K562 (cell line): ENCODE measurements at regions not wholly inside any gene's neighbourhood (a gene's known extent, or its start where the extent isn't known, plus 50 kb on each side); places are given as distances from the start of the nearest gene placed in this dataset.

ENCODE experiments used
- ATAC-seq: fragments of 200-7000 bp; cut with Tn5 transposase; 3 replicates; pipeline ENCODE4 v1.9.1; 2020; ENCODE audit warnings: moderate library complexity
- BruUV-seq: library from RNA; stranded (reverse); fragments of 400-500 nt; replicated peaks from 2 replicates; lab custom pipeline; 2021; lab: Mats Ljungman, UMichigan
- CTCF ChIA-PET: fragments of 300-600 bp; formaldehyde crosslinking; extraction: SDS; loops from one replicate; lab custom pipeline; 2021; ENCODE audit warnings: low intra/inter-chr PET ratio; lab: Yijun Ruan, JAX
- POLR2A ChIA-PET: fragments of 300-600, 350-650 bp; sonication (Branson Sonifier 250); formaldehyde crosslinking; extraction: SDS; loops from one replicate; lab custom pipeline; 2021; ENCODE audit warnings: antibody characterized with exemption, inconsistent platforms; lab: Yijun Ruan, JAX
- DNase-seq, 4 experiments: peaks; one replicate each; pipeline versions ENCODE4 v3.0.0 to v3.0.0-alpha.2; 2011 to 2018; ENCODE audit warnings: low spot score in 3 of 4, mixed read lengths in 3 of 4; ENCODE audit errors: extremely low read depth in 1 of 4
- FAIRE-seq: peaks from 2 replicates; lab custom pipeline; 2011; peaks lifted over from hg19 to GRCh38; lab: Jason Lieb, UNC
- H2AFZ ChIP-seq: 2 replicates; pipeline ENCODE4 v1.6.0; 2011; ENCODE audit warnings: low read depth, low read length, control low read depth, inconsistent platforms
- H3K27ac ChIP-seq: fragments of 200-600 bp; 3 replicates; pipeline ENCODE4 v1.8.0; 2011; ENCODE audit warnings: low read depth, mild to moderate bottlenecking, control low read depth, inconsistent platforms, low read length, moderate library complexity, mixed read lengths; ENCODE audit errors: extremely low read depth
- H3K27me3 ChIP-seq, 2 experiments: fragments of 300-600 bp in 1 of 2; 2 replicates in 1 of 2; 3 replicates in 1 of 2; pipeline versions ENCODE4 v1.6.0 to v1.8.0; 2011; ENCODE audit warnings: inconsistent platforms in 2 of 2, low read length in 2 of 2, mild to moderate bottlenecking in 1 of 2, mixed read lengths in 1 of 2, moderate library complexity in 1 of 2; ENCODE audit not compliant: control insufficient read depth in 2 of 2, insufficient read depth in 2 of 2
- H3K36me3 ChIP-seq: fragments of 300-600 bp; 3 replicates; pipeline ENCODE4 v1.8.0; 2011; ENCODE audit warnings: mild to moderate bottlenecking, low read length, inconsistent platforms; ENCODE audit not compliant: control insufficient read depth, insufficient read depth
- H3K4me1 ChIP-seq, 2 experiments: fragments of 200-600 bp in 1 of 2; replicated peaks in 1 of 2; 2 replicates in 1 of 2; 3 replicates in 1 of 2; pipeline versions ENCODE4 v1.5.1 to v1.8.0; 2011; ENCODE audit warnings: inconsistent platforms in 2 of 2, low read length in 2 of 2, mild to moderate bottlenecking in 1 of 2, mixed read lengths in 1 of 2, moderate library complexity in 1 of 2; ENCODE audit not compliant: control insufficient read depth in 2 of 2, insufficient read depth in 2 of 2
- H3K4me2 ChIP-seq: 2 replicates; pipeline ENCODE4 v1.6.1; 2011; ENCODE audit warnings: low read length, control low read depth, inconsistent platforms, mixed read lengths; ENCODE audit not compliant: insufficient read depth
- H3K4me3 ChIP-seq: fragments of 200-600 bp; sonication (generic), shearing (Covaris generic); 2 replicates; pipeline ENCODE4 v1.5.1; 2016; ENCODE audit warnings: control low read depth, inconsistent platforms
- H3K79me2 ChIP-seq: fragments of 200-600 bp; 3 replicates; pipeline ENCODE4 v1.8.0; 2011; ENCODE audit warnings: low read length, inconsistent platforms; ENCODE audit not compliant: control insufficient read depth, insufficient read depth
- H3K9ac ChIP-seq, 2 experiments: 2 replicates each; pipeline versions ENCODE4 v1.6.0 to v1.6.1; 2011; ENCODE audit warnings: low read depth in 2 of 2, low read length in 2 of 2, control low read depth in 1 of 2, inconsistent platforms in 1 of 2, mild to moderate bottlenecking in 1 of 2, mixed read lengths in 1 of 2; ENCODE audit not compliant: insufficient read depth in 1 of 2
- H3K9me1 ChIP-seq: one replicate; pipeline ENCODE4 v1.6.0; 2011; ENCODE audit warnings: inconsistent platforms, mild to moderate bottlenecking, low read length, moderate library complexity; ENCODE audit not compliant: control insufficient read depth, insufficient read depth
- H3K9me3 ChIP-seq: replicated peaks from 2 replicates; pipeline ENCODE4 v1.5.1; 2011; ENCODE audit warnings: low read depth, low read length, inconsistent platforms; ENCODE audit not compliant: control insufficient read depth, insufficient read depth
- H4K20me1 ChIP-seq: replicated peaks from 2 replicates; pipeline ENCODE4 v1.6.1; 2011; ENCODE audit warnings: low read length, inconsistent platforms, mixed read lengths; ENCODE audit not compliant: control insufficient read depth, insufficient read depth
- ETV1 ChIP-seq: fragments of 450-650 bp; conservative IDR thresholded peaks from 2 replicates; pipeline ENCODE4 v1.6.1; 2016; ENCODE audit warnings: missing genetic modification characterization, control low read depth, low read depth, missing compliant biosample characterization
- NCOA6 ChIP-seq: fragments of 450-650 bp; IDR thresholded peaks from 2 replicates; pipeline ENCODE4 v1.6.1; 2017; ENCODE audit warnings: mild to moderate bottlenecking
- POLR2AphosphoS2 ChIP-seq: IDR thresholded peaks from 2 replicates; pipeline ENCODE4 v1.6.1; 2012; ENCODE audit warnings: low read length, improper control_type of control experiment
- ZNF165 ChIP-seq: fragments of 250-450 bp; sonication (Bioruptor Pico); IDR thresholded peaks from 2 replicates; pipeline ENCODE4 v1.4.0; 2020; ENCODE audit warnings: borderline replicate concordance
- WGBS: fragments of 100-300 bp; shearing (Covaris generic); methylation state at CpG from one replicate; pipeline ENCODE4 v1.1.6; 2016; ENCODE audit warnings: low coverage, mixed read lengths; ENCODE audit not compliant: insufficient coverage; ENCODE audit errors: missing lambda C conversion rate; 5-methylcytosine and 5-hydroxymethylcytosine counted together
- in situ Hi-C: fragments of 300-500 bp; cut with MboI; formaldehyde crosslinking; loops from 4 replicates; pipeline ENCODE4 v1.15.0; 2018; ENCODE audit warnings: inconsistent platforms, mixed read lengths
- intact Hi-C: fragments of 100-400 bp; cut with micrococcal nuclease; formaldehyde crosslinking; loops from 2 replicates; pipeline ENCODE4 v1.14.2; 2022
- TF ChIP-seq, protein P1 (sequence below): fragments of 450-650 bp; formaldehyde crosslinking; IDR thresholded peaks from 2 replicates; pipeline ENCODE4 v1.4.0; 2020; ENCODE audit warnings: mild to moderate bottlenecking, moderate library complexity
- TF ChIP-seq, protein P2 (sequence below): fragments of 450-650 bp; IDR thresholded peaks from 2 replicates; pipeline ENCODE4 v1.6.1; 2016
- TF ChIP-seq, protein P3 (sequence below): sonication (generic); formaldehyde crosslinking; IDR thresholded peaks from 2 replicates; pipeline ENCODE4 v1.8.0; 2023; ENCODE audit warnings: missing genetic modification reagents, mild to moderate bottlenecking, borderline replicate concordance

GRCh38 chr4:29058531-29058930 lies 1661.6 kb upstream of the PCDH7 start:
- Histone ChIP-seq H3K27me3 (no peaks in the 10 kb centered on the region), H3K4me2 (no peak overlapping the region), H3K4me3 (no peak overlapping the region), H3K79me2 (no peaks in the 10 kb centered on the region), H3K9ac (no peak overlapping the region)
- intact Hi-C loops, result no loop called here
- BruUV-seq, result no TSS peak
- POLR2A ChIA-PET, result interaction anchor here (0.7 kb wide), 1 partner anchor 258 kb away, joined by 3 read pairs; no protein-coding TSS in a partner anchor
- TF ChIP-seq, protein P1, sequence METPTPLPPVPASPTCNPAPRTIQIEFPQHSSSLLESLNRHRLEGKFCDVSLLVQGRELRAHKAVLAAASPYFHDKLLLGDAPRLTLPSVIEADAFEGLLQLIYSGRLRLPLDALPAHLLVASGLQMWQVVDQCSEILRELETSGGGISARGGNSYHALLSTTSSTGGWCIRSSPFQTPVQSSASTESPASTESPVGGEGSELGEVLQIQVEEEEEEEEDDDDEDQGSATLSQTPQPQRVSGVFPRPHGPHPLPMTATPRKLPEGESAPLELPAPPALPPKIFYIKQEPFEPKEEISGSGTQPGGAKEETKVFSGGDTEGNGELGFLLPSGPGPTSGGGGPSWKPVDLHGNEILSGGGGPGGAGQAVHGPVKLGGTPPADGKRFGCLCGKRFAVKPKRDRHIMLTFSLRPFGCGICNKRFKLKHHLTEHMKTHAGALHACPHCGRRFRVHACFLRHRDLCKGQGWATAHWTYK, result no peak
- TF ChIP-seq NCOA6 (no peak), POLR2AphosphoS2 (no peak), ETV1 (tag) (no peak), ZNF165 (CRISPR knock-in tag) (no peak)
- TF ChIP-seq, protein P2, sequence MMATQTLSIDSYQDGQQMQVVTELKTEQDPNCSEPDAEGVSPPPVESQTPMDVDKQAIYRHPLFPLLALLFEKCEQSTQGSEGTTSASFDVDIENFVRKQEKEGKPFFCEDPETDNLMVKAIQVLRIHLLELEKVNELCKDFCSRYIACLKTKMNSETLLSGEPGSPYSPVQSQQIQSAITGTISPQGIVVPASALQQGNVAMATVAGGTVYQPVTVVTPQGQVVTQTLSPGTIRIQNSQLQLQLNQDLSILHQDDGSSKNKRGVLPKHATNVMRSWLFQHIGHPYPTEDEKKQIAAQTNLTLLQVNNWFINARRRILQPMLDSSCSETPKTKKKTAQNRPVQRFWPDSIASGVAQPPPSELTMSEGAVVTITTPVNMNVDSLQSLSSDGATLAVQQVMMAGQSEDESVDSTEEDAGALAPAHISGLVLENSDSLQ, result no peak
- TF ChIP-seq, protein P3, sequence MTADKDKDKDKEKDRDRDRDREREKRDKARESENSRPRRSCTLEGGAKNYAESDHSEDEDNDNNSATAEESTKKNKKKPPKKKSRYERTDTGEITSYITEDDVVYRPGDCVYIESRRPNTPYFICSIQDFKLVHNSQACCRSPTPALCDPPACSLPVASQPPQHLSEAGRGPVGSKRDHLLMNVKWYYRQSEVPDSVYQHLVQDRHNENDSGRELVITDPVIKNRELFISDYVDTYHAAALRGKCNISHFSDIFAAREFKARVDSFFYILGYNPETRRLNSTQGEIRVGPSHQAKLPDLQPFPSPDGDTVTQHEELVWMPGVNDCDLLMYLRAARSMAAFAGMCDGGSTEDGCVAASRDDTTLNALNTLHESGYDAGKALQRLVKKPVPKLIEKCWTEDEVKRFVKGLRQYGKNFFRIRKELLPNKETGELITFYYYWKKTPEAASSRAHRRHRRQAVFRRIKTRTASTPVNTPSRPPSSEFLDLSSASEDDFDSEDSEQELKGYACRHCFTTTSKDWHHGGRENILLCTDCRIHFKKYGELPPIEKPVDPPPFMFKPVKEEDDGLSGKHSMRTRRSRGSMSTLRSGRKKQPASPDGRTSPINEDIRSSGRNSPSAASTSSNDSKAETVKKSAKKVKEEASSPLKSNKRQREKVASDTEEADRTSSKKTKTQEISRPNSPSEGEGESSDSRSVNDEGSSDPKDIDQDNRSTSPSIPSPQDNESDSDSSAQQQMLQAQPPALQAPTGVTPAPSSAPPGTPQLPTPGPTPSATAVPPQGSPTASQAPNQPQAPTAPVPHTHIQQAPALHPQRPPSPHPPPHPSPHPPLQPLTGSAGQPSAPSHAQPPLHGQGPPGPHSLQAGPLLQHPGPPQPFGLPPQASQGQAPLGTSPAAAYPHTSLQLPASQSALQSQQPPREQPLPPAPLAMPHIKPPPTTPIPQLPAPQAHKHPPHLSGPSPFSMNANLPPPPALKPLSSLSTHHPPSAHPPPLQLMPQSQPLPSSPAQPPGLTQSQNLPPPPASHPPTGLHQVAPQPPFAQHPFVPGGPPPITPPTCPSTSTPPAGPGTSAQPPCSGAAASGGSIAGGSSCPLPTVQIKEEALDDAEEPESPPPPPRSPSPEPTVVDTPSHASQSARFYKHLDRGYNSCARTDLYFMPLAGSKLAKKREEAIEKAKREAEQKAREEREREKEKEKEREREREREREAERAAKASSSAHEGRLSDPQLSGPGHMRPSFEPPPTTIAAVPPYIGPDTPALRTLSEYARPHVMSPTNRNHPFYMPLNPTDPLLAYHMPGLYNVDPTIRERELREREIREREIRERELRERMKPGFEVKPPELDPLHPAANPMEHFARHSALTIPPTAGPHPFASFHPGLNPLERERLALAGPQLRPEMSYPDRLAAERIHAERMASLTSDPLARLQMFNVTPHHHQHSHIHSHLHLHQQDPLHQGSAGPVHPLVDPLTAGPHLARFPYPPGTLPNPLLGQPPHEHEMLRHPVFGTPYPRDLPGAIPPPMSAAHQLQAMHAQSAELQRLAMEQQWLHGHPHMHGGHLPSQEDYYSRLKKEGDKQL, result no peak
- TF ChIP-seq, all 486 proteins: peak for 0
- Histone ChIP-seq H3K9me1 (no peaks in the 10 kb centered on the region), H3K9me3 (no peaks in the 10 kb centered on the region), H4K20me1 (no peaks in the 10 kb centered on the region), H3K4me1 (no peaks in the 10 kb centered on the region), H2AFZ (no peak overlapping the region), H3K27ac (no peak overlapping the region), H3K36me3 (no peaks in the 10 kb centered on the region)
- CTCF ChIA-PET, result no interaction called here
- in situ Hi-C loops, result no loop called here
- no peak for DNase-seq
- WGBS, result 3% methylated on average over 2 of the region's 2 CpGs
- ATAC-seq, result no peak
- no peak for FAIRE-seq
